ENCODE measurements at regions not wholly inside any gene's neighbourhood (a gene's known extent, or its start where the extent isn't known, plus 50 kb on each side); places are given as distances from the start of the nearest gene placed in this dataset.
"Not testable (repeated sequence)": the region's sequence is repeated elsewhere in the genome, so short reads cannot be mapped to it uniquely, and the experiment has no call there.

- no peak for DNase-seq
Observed at GRCh38 chr3:161920196-161920595, 423.6 kb downstream of the OTOL1 start.

GRCh38 chr3:161925749-161926360 lies 429.2 kb downstream of the OTOL1 start:
- no peak for DNase-seq

GRCh38 chr3:161927131-161927530 lies 430.5 kb downstream of the OTOL1 start:
- no peak for DNase-seq

GRCh38 chr3:161939918-161940620 lies 443.5 kb downstream of the OTOL1 start:
- DNase-seq = no peak

- no peak for DNase-seq
Observed at GRCh38 chr3:161940621-161940965, 444.0 kb downstream of the OTOL1 start.

- no peak for DNase-seq
Observed at GRCh38 chr3:161941891-161942290, 445.3 kb downstream of the OTOL1 start.

- not testable (repeated sequence) for DNase-seq
Observed at GRCh38 chr3:161943801-161944345, 447.3 kb downstream of the OTOL1 start.

- no peak for DNase-seq
Observed at GRCh38 chr3:161946443-161946960, 449.9 kb downstream of the OTOL1 start.

- DNase-seq = no peak
Observed at GRCh38 chr3:161950318-161950868, 453.8 kb downstream of the OTOL1 start.

GRCh38 chr3:161957467-161957866 lies 460.9 kb downstream of the OTOL1 start:
- DNase-seq = no peak

- DNase-seq = no peak
Observed at GRCh38 chr3:161964857-161965256, 468.2 kb downstream of the OTOL1 start.

- no peak for DNase-seq
Observed at GRCh38 chr3:161969867-161970266, 473.3 kb downstream of the OTOL1 start.

- DNase-seq = no peak
Observed at GRCh38 chr3:161975201-161975600, 478.6 kb downstream of the OTOL1 start.

GRCh38 chr3:161977063-161977462 lies 480.5 kb downstream of the OTOL1 start:
- DNase-seq = no peak

GRCh38 chr3:161977850-161978249 lies 481.2 kb downstream of the OTOL1 start:
- no peak for DNase-seq

GRCh38 chr3:161987933-161988332 lies 491.3 kb downstream of the OTOL1 start:
- DNase-seq = no peak

- no peak for DNase-seq
Observed at GRCh38 chr3:161989012-161989411, 492.4 kb downstream of the OTOL1 start.

GRCh38 chr3:161990036-161990435 lies 493.4 kb downstream of the OTOL1 start:
- DNase-seq = no peak

GRCh38 chr3:161991901-161992540 lies 495.4 kb downstream of the OTOL1 start:
- DNase-seq = no peak

GRCh38 chr3:161999846-162000245 lies 503.2 kb downstream of the OTOL1 start:
- DNase-seq = no peak

GRCh38 chr3:162007722-162008121 lies 511.1 kb downstream of the OTOL1 start:
- no peak for DNase-seq

- no peak for DNase-seq
Observed at GRCh38 chr3:162012633-162013032, 516.0 kb downstream of the OTOL1 start.

- no peak for DNase-seq
Observed at GRCh38 chr3:162014284-162014683, 517.7 kb downstream of the OTOL1 start.

GRCh38 chr3:162015856-162016255 lies 519.2 kb downstream of the OTOL1 start:
- DNase-seq = no peak

Measured in suppressor macrophage treated with lipopolysaccharide for 4 hours (primary cell).